GM21786 (cell line): ENCODE measurements at regions not wholly inside any gene's neighbourhood (a gene's known extent, or its start where the extent isn't known, plus 50 kb on each side); places are given as distances from the start of the nearest gene placed in this dataset.

Experiments used
- ATAC-seq: cut with Tn5 transposase; IDR thresholded peaks from one replicate; pipeline ENCODE4 v1.9.1; 2021; ENCODE audit not compliant: unreplicated experiment

DNA sequence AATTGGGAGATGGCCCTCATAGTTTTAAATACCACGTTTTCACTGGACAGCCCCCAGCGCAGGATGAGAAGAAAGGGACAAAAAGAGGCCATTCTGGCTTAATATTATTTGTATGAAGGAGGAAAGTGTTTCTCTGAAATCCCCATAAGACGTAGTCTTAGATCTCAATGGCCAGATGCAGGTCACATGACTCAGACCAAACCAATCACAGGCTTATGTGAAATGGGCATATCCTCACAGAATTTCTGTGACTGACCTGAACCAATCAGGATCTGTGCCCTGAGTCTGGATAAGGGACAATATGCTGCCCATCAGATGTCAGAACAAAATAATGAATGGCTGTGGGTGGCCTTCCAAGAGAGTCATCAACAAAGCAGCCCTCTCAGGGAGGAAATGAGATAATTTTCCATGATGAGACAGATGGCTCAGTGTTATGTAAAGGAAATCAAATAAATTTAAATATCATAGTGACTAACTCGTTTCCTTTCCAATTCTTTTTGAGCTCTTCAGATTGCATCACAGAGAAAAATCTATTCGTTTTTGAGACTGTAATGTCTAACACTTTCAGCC is 1009.5 kb upstream of the TMEM132C start:
- ATAC-seq = no peak

DNA sequence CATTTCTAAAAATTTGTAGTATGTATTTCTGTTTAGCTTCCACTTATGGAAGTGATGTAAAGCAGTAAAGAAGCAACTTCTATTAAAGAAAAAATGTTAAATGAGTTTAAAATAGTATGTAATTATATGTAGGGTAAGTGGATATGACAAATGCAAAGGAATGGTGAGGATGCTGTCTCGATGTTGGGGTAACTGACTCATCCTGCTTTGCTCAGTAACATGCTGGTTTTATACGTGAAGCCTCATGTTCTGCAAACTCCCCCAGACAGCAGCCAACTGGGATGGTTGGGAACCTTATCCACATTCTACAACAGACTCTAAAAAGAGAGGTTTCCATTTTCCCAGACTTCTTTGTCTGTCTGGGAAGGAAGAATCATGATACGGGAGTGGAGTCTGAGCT is 1006.4 kb upstream of the TMEM132C start:
- ATAC-seq = no peak

- ATAC-seq = no peak
These were observed 1006.0 kb upstream of the TMEM132C start for GRCh38 chr12:127260999-127261398.

DNA sequence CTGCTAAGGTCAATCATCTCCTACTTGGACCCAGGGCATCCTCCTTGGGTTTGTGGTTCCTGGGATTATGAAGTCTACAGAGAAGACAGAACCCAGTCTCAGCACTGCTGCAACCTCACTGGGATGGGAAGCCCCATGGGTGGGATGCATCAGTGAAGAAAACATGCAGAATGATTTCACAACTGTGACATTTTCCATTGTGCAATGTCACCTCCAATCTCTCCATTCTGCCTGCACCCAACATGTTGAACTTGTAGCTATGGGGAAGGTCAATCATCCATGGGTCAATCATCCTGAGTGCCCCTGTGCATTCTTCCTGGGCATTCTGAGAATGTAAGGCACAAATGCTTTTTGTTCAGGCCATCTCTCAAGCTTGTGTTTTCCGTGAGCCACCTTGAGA is 1004.4 kb upstream of the TMEM132C start:
- ATAC-seq = no peak

DNA sequence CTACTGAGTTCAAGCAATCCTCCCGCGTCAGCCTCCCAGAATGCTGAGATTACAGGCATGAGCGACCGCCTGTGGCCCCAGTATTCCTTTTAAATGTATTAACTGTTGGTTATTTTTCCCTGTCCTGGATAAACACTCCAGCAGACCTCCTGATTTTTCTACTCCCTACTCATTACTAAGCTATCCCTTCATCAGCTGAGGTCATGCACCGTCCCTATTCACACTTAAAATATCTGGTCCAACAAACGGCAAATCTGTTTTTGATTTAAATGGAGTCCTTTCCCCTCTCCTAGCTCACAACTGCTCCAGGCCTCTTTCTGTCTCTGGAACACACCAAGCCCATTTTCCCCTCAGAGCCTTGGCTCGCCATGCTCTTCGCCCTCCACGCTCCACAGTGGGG is 1003.3 kb upstream of the TMEM132C start:
- no peak for ATAC-seq

DNA sequence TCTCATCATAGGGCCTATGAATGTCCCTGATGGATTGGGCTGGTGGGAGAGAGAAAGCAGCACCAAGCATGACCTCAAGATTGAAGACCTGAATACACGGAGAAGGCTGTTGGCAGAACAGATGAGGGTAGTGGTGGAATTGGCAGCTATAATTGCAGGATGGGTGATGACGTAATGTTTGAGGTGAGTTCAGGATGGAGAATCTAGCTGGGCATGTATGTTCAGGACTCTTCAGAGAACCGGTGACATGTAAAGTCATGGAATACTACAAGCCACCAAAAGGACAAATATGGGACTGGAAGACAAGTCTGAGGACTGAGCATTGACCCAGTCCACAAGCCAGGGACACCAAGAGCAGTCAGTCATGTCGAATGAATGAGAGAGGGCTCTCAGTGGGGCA is 999.8 kb upstream of the TMEM132C start:
- ATAC-seq = no peak

- ATAC-seq = no peak
These were observed 998.8 kb upstream of the TMEM132C start for GRCh38 chr12:127268213-127268612.

- ATAC-seq = no peak
These were observed 998.1 kb upstream of the TMEM132C start for GRCh38 chr12:127268706-127269425.

GRCh38 chr12:127270193-127270592 is 996.8 kb upstream of the TMEM132C start:
- ATAC-seq = no peak

GRCh38 chr12:127271776-127272175 is 995.2 kb upstream of the TMEM132C start:
- ATAC-seq = no peak

DNA sequence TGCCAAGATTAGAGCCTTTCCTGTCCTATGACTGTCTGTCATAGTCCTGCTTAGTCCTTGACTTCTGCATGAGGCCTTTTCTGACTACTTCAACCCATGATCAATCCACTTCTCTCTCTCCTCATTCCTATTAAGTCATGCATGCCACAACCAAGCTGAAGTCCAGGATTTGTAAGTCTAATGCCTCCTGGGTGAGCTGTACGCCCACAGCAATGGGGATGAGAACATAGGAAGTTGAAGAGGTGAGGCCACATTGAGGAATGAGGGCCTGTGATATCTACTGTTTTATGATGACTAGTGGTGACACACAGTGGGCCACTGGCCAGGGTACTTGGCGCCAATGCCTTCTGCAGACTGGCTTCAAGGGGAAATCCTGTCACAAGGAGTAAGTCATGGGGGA is 994.1 kb upstream of the TMEM132C start:
- ATAC-seq = no peak

DNA sequence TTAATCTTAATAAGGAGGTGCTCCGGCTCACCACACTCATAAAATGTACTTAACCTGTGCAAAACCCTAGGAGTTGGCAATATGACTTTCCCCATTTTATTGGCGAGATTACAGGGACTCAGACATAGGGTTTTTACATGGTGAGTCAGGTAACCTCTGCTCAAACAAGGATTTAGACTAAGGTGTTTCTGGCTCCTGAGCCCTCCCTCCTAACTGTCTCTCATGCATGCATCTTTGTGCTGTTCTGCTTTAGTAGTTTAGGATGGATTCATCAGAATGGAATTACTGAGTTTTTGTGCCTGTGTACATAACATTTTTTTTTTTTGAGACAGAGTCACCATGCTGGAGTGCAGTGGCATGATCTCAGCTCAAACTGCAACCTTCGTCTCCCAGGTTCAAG is 993.3 kb upstream of the TMEM132C start:
- ATAC-seq = no peak

DNA sequence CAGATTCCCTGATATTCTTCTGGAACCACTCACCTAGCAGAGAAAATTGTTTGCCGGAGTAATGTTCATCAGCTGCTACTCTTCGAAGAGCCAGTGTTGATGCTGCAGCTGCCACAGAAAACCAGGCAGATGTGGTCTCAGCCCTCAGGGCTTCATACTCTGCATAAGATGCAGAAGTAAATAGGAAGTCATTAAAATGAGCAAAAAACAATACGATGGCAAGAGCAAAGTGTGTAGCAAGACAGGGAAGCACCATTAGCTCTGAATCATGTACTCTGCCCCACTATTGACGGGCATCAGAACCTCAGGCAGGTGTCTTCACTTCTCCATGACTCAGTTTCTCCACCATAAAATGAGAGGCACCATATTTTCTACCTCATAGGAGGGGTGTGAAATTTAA is 991.6 kb upstream of the TMEM132C start:
- no peak for ATAC-seq

DNA sequence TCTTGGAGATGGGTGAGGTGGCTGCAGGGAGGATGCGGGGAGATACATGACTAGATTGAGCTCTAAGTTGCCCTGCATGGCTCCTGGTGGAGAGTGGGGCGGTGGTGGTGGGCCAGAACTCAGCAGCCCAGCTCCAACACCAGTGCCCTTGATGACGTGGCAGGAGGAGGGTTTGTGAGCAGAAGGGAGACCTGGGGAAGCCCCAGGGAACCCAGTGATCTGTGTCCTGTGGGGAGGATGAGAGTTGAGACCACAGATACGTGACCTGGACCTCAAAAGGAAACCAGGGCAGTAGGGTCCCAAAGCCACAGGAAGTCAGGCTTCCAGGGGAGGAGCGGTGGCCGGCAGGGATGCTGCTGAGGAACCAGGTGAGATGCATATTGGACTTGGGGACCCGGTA is 989.1 kb upstream of the TMEM132C start:
- peak; percentile 63 for ATAC-seq

DNA sequence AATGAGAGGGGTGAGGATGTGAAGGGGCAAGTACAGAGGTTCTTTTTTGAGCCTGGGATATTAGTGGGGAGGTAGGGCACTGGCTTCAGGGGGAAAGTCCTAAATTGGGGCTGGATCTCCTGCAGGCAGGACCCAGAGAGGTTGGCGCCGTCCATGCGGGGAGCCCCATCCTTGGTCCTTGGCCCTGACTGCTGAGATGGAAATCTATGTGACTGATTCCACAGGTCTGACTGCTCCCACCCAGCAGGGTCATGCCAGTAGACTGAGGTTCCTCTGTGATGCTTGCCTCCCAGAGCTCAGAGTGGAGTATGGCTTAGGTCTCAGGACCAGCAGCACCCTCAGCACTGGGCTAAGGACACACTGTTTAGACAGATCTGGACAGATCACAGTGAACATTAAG is 988.6 kb upstream of the TMEM132C start:
- no peak for ATAC-seq

DNA sequence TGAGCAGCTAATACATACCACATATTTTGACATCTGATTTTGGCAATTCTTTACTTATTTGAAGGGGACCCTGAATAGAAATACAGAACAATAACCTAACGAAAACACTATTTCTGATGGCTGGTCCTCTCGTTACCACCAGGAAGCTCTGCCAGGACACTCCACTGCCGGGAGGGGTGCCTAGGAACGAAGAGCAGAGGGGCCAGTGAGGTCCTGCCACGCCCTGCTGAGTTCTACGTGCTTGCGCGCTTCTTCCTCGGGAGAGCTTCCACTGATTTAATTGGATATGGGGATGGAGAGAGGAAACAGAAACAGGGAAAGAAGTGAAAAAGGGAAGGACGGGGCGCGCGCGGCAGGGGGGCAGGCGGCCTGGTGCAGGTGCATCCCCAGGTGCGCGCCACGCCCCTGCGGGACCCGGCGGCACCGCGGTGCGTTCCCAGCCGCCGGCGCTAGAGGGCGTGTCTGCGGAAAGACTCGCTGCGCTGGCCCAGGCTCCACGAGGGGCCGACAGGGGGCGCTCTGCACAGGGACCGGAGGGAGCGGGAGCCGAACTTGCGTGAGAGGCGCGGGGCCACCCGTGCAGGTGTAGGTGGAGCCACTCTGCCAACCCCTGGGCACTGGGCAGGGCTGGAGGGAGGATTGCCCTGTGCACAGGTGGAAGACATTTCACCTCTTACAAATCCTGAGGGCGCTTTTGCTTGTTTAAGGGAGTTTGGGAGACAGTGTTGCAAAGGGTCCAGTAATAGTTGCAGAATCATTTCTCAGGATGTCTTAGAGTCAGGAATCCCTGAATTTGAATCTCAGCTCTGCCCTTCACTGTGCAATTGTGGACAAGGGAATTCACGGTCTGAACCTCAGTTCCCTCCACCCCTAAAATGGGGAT is 986.3 kb upstream of the TMEM132C start:
- ATAC-seq = peak; percentile 70

- no peak for ATAC-seq
These were observed 984.0 kb upstream of the TMEM132C start for GRCh38 chr12:127282786-127283565.

GRCh38 chr12:127284021-127284420 is 982.9 kb upstream of the TMEM132C start:
- no peak for ATAC-seq

GRCh38 chr12:127284870-127285431 is 982.0 kb upstream of the TMEM132C start:
- no peak for ATAC-seq

DNA sequence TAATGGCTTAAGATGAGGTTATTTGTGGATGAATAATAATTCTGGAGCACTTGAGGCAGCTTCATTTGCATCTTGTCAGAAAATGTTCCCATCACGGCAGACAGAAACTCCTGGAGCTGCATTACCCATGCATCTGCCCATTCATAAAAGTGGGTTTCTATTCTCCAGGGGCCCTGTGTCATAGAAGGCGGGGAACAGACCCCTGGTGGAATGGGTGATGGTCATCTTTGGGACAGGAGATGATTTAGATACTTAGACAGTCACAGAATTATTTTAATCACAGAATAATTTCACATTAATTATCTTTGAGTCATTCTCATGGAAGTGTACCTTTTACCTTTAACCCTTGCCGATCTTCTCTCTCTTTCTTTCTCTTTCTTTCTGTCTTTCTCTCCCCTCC is 980.7 kb upstream of the TMEM132C start:
- no peak for ATAC-seq

GRCh38 chr12:127287256-127287655 is 979.7 kb upstream of the TMEM132C start:
- no peak for ATAC-seq
